Neutrophil (primary cell): ENCODE measurements at regions not wholly inside any gene's neighbourhood (a gene's known extent, or its start where the extent isn't known, plus 50 kb on each side); places are given as distances from the start of the nearest gene placed in this dataset.

Source experiments
- H3K27ac ChIP-seq: fragments of 200-600 bp; sonication (generic); 2 replicates; pipeline ENCODE4 v1.5.1; 2016; ENCODE audit warnings: mild to moderate bottlenecking, moderate library complexity
- H3K27me3 ChIP-seq: fragments of 200-600 bp; sonication (generic); 2 replicates; pipeline ENCODE4 v1.6.0; 2016; ENCODE audit warnings: mild to moderate bottlenecking
- H3K36me3 ChIP-seq: fragments of 200-600 bp; sonication (generic); 2 replicates; pipeline ENCODE4 v1.5.1; 2017
- H3K4me1 ChIP-seq, 2 experiments: fragments of 200-600 bp in 1 of 2; sonication (generic) in 1 of 2; 1 replicate in 1 of 2; 2 replicates in 1 of 2; pipeline versions ENCODE4 v1.5.1 to v1.6.1; 2013 to 2016; ENCODE audit warnings: low read depth in 1 of 2, low read length in 1 of 2, mild to moderate bottlenecking in 1 of 2, moderate library complexity in 1 of 2; ENCODE audit not compliant: control insufficient read depth in 1 of 2, insufficient read depth in 1 of 2
- H3K4me3 ChIP-seq, 2 experiments: fragments of 200-600 bp in 1 of 2; sonication (generic) in 1 of 2; 1 replicate in 1 of 2; 2 replicates in 1 of 2; pipeline ENCODE4 v1.5.1; 2013 to 2016; ENCODE audit warnings: low read depth in 1 of 2, low read length in 1 of 2, mild to moderate bottlenecking in 1 of 2, moderate library complexity in 1 of 2
- H3K9me3 ChIP-seq: fragments of 200-600 bp; sonication (generic); 2 replicates; pipeline ENCODE4 v1.5.1; 2016
- CTCF ChIP-seq: fragments of 200-600 bp; sonication (generic); IDR thresholded peaks from 2 replicates; pipeline ENCODE4 v1.5.1; 2016; ENCODE audit warnings: antibody characterized with exemption

GRCh38 chr2:16118611-16119590 lies 178.6 kb downstream of the MYCN start:
- TF ChIP-seq CTCF = no peak
- Histone ChIP-seq H3K4me1 (no peaks in the 10 kb centered on the region), H3K36me3 (no peaks in the 10 kb centered on the region), H3K4me3 (no peak overlapping the region), H3K9me3 (no peaks in the 10 kb centered on the region), H3K27me3 (no peaks in the 10 kb centered on the region), H3K27ac (no peak overlapping the region)

- Histone ChIP-seq H3K9me3 (no peaks in the 10 kb centered on the region), H3K27me3 (no peaks in the 10 kb centered on the region), H3K36me3 (no peaks in the 10 kb centered on the region), H3K4me1 (no peaks in the 10 kb centered on the region), H3K4me3 (no peak overlapping the region), H3K27ac (no peak overlapping the region)
- TF ChIP-seq CTCF = no peak
Observed at GRCh38 chr2:16117791-16118610, 177.7 kb downstream of the MYCN start.

GRCh38 chr2:16117021-16117700 lies 176.8 kb downstream of the MYCN start:
- H3K27me3 ChIP-seq = no peaks in the 10 kb centered on the region
- H3K36me3 ChIP-seq = no peaks in the 10 kb centered on the region
- no peak for TF ChIP-seq CTCF
- no peaks in the 10 kb centered on the region for H3K9me3 ChIP-seq
- H3K4me1 ChIP-seq = no peaks in the 10 kb centered on the region
- H3K27ac ChIP-seq = no peak overlapping the region
- no peak overlapping the region for H3K4me3 ChIP-seq

- no peaks in the 10 kb centered on the region for H3K9me3 ChIP-seq
- no peaks in the 10 kb centered on the region for H3K36me3 ChIP-seq
- no peak for TF ChIP-seq CTCF
- H3K4me1 ChIP-seq = no peaks in the 10 kb centered on the region
- H3K27ac ChIP-seq = no peak overlapping the region
- no peak overlapping the region for H3K4me3 ChIP-seq
- no peaks in the 10 kb centered on the region for H3K27me3 ChIP-seq
Observed at GRCh38 chr2:16115881-16116830, 175.8 kb downstream of the MYCN start.
